OCI-LY3 (cell line): ENCODE measurements at regions not wholly inside any gene's neighbourhood (a gene's known extent, or its start where the extent isn't known, plus 50 kb on each side); places are given as distances from the start of the nearest gene placed in this dataset.

Experiments used
- CTCF ChIP-seq: fragments of 200-600, 300-600 bp; sonication (generic); IDR thresholded peaks from 2 replicates; pipeline ENCODE4 v1.5.1; 2014; ENCODE audit warnings: antibody characterized with exemption, low read length, low read depth
- EZH2phosphoT487 ChIP-seq: fragments of 200-600 bp; shearing (Covaris generic); IDR thresholded peaks from 2 replicates; pipeline ENCODE4 v1.6.1; 2018; ENCODE audit warnings: antibody characterized with exemption, mixed run types, low read depth

- TF ChIP-seq CTCF, result no peak
- TF ChIP-seq EZH2phosphoT487, result no peak
Observed at GRCh38 chr4:177517862-177518261, 75.6 kb upstream of the AGA start.
